ENCODE measurements at regions not wholly inside any gene's neighbourhood (a gene's known extent, or its start where the extent isn't known, plus 50 kb on each side); places are given as distances from the start of the nearest gene placed in this dataset.

GRCh38 chr3:82100378-82100777 lies 338.9 kb upstream of the GBE1 start:
- no peak for DNase-seq
- in situ Hi-C loops (cut with MboI; ENCODE audit: low pct_unique_long_range_greater_than_20kb, low sequenced_read_pairs) = no loop called here

- DNase-seq = no peak
- in situ Hi-C loops (cut with MboI; ENCODE audit: low pct_unique_long_range_greater_than_20kb, low sequenced_read_pairs) = no loop called here
Measured at GRCh38 chr3:82093641-82094040, 332.2 kb upstream of the GBE1 start.

GRCh38 chr3:82088749-82089148 lies 327.3 kb upstream of the GBE1 start:
- in situ Hi-C loops (cut with MboI; ENCODE audit: low pct_unique_long_range_greater_than_20kb, low sequenced_read_pairs) = no loop called here
- peak; percentile 32 for DNase-seq

DNA sequence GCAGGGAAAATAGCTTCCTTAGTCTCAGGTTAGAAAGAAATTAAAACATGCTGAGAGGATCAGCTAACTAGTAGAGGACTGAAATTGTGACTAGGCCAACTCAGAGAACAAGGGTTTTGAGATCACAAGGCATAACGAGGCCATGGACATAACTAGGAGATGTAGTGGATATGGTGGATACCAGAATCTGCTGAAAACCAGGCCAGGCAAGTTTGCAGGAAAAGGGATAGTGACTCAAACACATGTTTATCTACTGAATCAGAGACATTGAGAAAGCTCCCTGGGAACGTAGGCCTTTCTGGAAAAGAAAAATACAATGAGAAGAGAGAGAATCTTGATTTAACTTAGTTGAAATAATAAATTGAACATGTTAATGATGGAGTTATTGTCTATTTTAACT lies 326.5 kb upstream of the GBE1 start:
- DNase-seq = no peak
- in situ Hi-C loops (cut with MboI; ENCODE audit: low pct_unique_long_range_greater_than_20kb, low sequenced_read_pairs) = no loop called here

- in situ Hi-C loops (cut with MboI; ENCODE audit: low pct_unique_long_range_greater_than_20kb, low sequenced_read_pairs) = no loop called here
- DNase-seq = no peak
Measured at GRCh38 chr3:82085851-82086475, 324.5 kb upstream of the GBE1 start.

- no peak for DNase-seq
- in situ Hi-C loops (cut with MboI; ENCODE audit: low pct_unique_long_range_greater_than_20kb, low sequenced_read_pairs) = no loop called here
Measured at GRCh38 chr3:82085356-82085755, 323.9 kb upstream of the GBE1 start.

DNA sequence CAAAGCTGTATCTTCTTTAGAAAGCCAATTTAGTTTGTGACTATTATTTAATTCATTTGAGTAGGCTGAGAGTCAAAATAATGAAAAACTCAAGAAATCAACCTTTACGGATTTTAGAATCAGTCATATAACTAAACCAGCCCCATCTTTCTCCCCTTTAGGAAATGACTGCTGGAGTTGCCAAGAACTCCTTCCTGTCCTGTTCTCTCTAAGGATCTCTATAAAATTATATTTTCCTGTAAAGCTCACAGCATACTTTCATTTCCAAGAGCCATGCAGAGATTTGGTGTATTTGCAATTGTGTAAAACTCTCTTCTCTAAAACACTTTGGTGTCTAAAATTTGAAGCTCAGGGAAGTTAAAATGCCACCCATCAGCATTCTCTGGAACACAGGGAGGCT lies 323.4 kb upstream of the GBE1 start:
- in situ Hi-C loops (cut with MboI; ENCODE audit: low pct_unique_long_range_greater_than_20kb, low sequenced_read_pairs) = no loop called here

GRCh38 chr3:82082796-82083195 lies 321.4 kb upstream of the GBE1 start:
- DNase-seq = no peak
- in situ Hi-C loops (cut with MboI; ENCODE audit: low pct_unique_long_range_greater_than_20kb, low sequenced_read_pairs) = no loop called here

More for the DNA sequence above, 323.4 kb upstream of the GBE1 start:
- DNase-seq = no peak

DNA sequence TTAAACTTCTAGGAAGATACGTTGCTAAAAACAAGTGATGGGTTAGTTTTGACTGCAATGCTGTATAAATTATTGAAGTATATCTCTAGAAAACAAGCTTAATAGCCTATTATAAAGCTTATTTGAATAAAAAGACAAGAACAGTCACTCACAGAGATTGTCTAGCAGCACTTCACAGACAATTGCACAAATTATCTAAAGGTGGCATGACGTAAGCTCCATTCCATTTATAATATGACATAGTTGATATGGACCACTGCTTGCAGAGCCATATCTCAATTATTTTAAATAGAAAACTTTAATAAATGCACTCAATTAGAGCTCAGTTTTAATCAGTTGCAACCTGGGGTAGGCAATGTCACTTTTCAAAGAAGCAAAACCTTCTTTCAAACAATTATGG lies 319.9 kb upstream of the GBE1 start:
- no peak for DNase-seq
- in situ Hi-C loops (cut with MboI; ENCODE audit: low pct_unique_long_range_greater_than_20kb, low sequenced_read_pairs) = no loop called here

DNA sequence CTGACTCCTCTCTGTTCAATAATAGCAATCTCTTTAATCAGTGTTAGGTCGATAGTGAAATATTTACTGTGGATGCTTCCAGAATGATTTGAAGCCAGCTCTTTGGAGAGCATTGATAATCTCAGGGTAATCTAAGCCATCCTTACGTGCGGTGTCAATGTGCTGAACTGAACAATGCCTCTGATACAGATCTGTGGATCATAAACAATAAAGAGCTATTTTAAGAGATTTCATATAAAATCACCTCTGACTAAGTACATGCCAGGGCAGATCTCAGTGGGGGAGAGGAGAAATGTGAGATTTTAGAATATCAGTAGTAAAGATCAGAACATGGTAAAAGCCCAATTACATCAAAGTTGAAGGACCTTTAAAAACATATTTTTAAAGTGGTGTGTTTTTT lies 319.3 kb upstream of the GBE1 start:
- peak; percentile 12 for DNase-seq
- in situ Hi-C loops (cut with MboI; ENCODE audit: low pct_unique_long_range_greater_than_20kb, low sequenced_read_pairs) = no loop called here

DNA sequence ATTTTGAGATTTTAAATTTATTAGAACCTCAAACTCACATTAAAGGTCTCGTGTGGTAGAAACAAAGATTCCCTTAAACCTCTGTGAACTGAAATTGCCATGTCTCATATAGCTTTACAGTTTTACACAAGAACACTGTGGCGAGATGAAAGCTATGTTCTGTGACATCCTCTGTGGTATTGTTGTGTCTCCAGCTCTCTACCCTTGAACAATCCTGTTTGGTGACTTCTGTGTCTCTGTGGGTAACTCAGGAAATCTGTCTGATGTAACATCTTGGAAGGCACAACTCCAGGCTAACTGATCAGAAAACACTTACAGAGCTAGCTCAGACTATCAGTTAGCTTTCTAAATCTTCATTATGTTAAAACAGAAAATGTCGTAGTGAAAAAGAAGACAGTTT lies 318.8 kb upstream of the GBE1 start:
- in situ Hi-C loops (cut with MboI; ENCODE audit: low pct_unique_long_range_greater_than_20kb, low sequenced_read_pairs) = no loop called here
- DNase-seq = peak; percentile 48

DNA sequence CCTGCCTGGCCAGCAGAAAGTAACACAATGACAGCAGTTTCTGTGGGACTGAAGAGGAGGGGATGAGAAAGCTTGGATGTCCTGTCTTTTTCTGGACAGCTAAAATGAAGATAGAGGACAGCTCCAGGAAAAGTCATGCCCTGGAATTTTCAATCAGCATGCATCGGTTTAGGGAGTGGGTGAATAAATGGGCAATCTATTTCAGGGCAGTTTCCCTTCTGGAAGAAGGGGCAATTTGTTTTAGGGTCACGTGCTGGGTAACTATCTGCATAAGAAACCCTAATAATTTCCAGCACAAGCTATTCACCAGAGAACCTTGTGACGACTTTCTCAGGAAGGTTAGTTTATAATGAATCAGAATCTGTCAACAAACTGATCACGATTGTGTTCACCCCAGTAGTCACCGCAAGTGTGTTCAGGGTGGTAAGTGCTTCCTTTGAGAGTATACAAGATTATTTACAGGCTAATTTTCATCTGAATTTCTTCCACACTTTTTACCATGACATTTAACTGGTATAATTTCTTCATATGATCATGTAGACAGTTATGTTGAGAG lies 318.0 kb upstream of the GBE1 start:
- in situ Hi-C loops (cut with MboI; ENCODE audit: low pct_unique_long_range_greater_than_20kb, low sequenced_read_pairs) = no loop called here
- DNase-seq = no peak

DNA sequence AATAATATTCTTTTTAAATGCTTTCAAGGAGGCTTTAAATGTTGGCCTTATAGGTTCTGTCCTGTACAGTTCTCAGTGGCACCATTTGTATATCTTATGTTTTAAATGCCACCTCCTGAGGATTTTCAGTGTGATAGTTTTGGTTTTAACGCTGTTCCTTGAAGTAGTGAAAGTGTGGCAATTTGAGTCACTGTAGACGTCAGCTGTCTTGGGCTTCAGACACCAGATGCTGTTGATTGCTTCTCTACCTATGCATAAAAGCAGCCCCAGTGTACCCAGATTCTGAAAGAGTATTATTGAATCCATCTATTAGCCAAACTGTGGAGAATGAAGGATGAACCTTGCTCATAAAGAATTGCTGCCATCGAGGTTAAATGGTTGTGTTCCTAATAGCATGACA lies 316.8 kb upstream of the GBE1 start:
- in situ Hi-C loops (cut with MboI; ENCODE audit: low pct_unique_long_range_greater_than_20kb, low sequenced_read_pairs) = no loop called here

DNA sequence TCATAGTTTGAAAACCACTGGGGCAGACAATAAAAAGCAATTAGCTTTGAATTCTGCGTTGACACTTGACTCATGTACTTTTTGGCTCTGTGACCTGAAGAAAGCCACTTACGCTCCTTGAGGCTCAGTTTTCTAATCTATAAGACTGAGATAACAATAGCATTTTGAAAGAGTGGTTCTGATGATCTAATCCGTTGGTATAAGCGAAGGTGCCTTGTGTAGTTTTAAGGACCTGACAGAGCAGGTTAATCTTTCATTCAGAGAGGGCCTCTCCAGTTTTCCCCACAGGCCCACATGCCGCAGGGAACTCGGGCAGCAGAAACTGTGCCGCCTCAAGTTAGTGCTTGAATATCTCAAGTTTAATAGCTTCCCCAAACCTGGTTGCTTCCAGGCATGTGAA lies 306.0 kb upstream of the GBE1 start:
- no peak for DNase-seq
- in situ Hi-C loops (cut with MboI; ENCODE audit: low pct_unique_long_range_greater_than_20kb, low sequenced_read_pairs) = no loop called here

More for the DNA sequence above, 316.8 kb upstream of the GBE1 start:
- no peak for DNase-seq

GRCh38 chr3:82058809-82059208 lies 297.4 kb upstream of the GBE1 start:
- in situ Hi-C loops (cut with MboI; ENCODE audit: low pct_unique_long_range_greater_than_20kb, low sequenced_read_pairs) = no loop called here
- no peak for DNase-seq

- DNase-seq = no peak
- in situ Hi-C loops (cut with MboI; ENCODE audit: low pct_unique_long_range_greater_than_20kb, low sequenced_read_pairs) = no loop called here
Measured at GRCh38 chr3:82055792-82056191, 294.3 kb upstream of the GBE1 start.

GRCh38 chr3:82054849-82055248 lies 293.4 kb upstream of the GBE1 start:
- no peak for DNase-seq

DNA sequence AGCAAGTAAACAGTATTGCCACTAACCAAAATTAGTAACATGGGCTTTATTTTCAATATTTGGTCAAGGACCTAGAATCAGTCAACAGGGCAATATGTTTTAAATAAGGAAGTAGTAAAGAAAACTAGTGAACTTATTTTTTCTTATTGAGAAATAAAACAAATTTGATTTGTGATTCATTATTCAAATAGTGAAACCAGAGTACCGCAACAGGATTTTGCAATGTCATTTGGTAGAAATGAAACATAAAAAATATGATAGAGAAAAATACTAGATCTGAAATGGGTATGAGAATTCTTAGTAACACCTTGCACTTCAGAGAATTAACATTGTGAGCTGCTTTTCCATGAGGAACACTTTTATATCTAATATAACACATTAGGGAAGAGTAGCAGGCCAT lies 291.8 kb upstream of the GBE1 start:
- DNase-seq = no peak
- in situ Hi-C loops (cut with MboI; ENCODE audit: low pct_unique_long_range_greater_than_20kb, low sequenced_read_pairs) = no loop called here

More at GRCh38 chr3:82054849-82055248, 293.4 kb upstream of the GBE1 start:
- in situ Hi-C loops (cut with MboI; ENCODE audit: low pct_unique_long_range_greater_than_20kb, low sequenced_read_pairs) = no loop called here

- no peak for DNase-seq
- in situ Hi-C loops (cut with MboI; ENCODE audit: low pct_unique_long_range_greater_than_20kb, low sequenced_read_pairs) = no loop called here
Measured at GRCh38 chr3:82050382-82050781, 288.9 kb upstream of the GBE1 start.

DNA sequence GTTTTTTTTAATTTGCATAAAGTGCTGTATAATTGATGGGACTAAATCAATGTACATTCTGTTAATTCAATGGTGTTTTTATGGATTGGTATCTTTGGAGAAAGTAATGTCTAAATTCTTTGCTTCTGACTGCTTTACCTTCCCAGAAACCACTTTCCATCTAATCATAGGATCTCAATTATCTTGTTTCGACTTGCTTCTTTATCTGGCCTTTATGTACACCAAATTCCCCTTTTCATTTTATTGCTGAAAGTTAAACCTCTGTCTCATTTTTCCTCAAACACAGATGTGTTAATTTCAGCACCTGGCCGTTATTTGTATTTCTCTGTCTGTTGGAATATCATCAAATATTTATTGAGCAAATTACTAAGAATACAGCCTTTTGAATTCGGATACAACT lies 287.3 kb upstream of the GBE1 start:
- DNase-seq = no peak
- in situ Hi-C loops (cut with MboI; ENCODE audit: low pct_unique_long_range_greater_than_20kb, low sequenced_read_pairs) = no loop called here

- in situ Hi-C loops (cut with MboI; ENCODE audit: low pct_unique_long_range_greater_than_20kb, low sequenced_read_pairs) = no loop called here
- no peak for DNase-seq
Measured at GRCh38 chr3:82044930-82045705, 283.7 kb upstream of the GBE1 start.
